MG63 (cell line): ENCODE measurements at regions not wholly inside any gene's neighbourhood (a gene's known extent, or its start where the extent isn't known, plus 50 kb on each side); places are given as distances from the start of the nearest gene placed in this dataset.

Experiments
- DNase-seq: peaks from one replicate; pipeline ENCODE4 v3.0.0-alpha.2; 2020
- H3K27me3 ChIP-seq: fragments of 250-450 bp; sonication (Bioruptor Pico); 2 replicates; pipeline ENCODE4 v1.5.1; 2020; ENCODE audit warnings: mild to moderate bottlenecking, moderate library complexity
- H3K36me3 ChIP-seq: fragments of 250-450 bp; sonication (Bioruptor Pico); 2 replicates; pipeline ENCODE4 v1.5.1; 2020; ENCODE audit warnings: mild to moderate bottlenecking, moderate library complexity
- H3K4me3 ChIP-seq: fragments of 250-450 bp; sonication (Bioruptor Pico); 2 replicates; pipeline ENCODE4 v1.5.1; 2020; ENCODE audit warnings: mild to moderate bottlenecking, moderate library complexity
- H3K9me3 ChIP-seq: fragments of 250-450 bp; sonication (Bioruptor Pico); 2 replicates; pipeline ENCODE4 v1.5.1; 2020; ENCODE audit warnings: mild to moderate bottlenecking, moderate library complexity

DNA sequence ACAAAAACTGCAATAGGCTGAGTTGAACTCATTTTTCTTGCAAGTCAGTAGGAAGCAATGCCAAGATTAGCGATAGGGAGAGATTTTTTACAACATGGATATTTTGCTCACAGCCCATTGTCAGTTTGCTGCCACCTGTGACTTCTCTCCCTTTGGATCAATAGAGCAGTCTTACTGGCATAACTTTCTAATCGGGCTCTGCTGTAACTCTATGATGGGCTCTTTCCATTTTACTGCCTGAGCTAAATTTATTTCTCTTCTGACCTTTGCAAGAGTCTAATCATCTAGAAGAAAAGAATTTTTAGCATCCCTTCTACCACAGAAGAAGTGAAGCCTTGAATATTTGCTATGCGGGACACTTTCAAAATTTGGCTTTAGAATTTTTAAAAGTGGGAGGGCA, 53.6 kb upstream of the SGCD start:
- peaks cover 4% of the 10 kb centered on the region for H3K9me3 ChIP-seq
- H3K4me3 ChIP-seq, result no peak overlapping the region
- no peak for DNase-seq
- H3K27me3 ChIP-seq, result no peaks in the 10 kb centered on the region
- no peaks in the 10 kb centered on the region for H3K36me3 ChIP-seq

DNA sequence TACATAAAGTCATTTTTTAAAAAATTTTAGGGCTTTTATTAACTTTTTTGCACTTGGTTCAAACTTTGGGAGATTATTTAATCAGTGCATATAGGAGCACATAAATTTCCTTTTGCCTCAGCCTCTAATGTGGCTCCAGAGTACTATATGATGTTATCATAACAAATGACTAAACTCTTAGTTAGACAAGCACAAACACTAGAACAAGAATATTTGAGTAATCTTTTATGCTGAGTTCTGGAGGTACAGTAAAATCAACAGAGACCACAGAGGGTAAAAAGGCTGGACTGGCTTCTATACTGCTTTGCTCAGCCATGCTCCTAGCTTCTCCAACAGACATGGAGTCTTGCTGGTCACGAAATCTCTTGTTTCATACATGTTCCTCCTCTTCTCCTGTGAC, 52.5 kb upstream of the SGCD start:
- no peaks in the 10 kb centered on the region for H3K27me3 ChIP-seq
- no peak for DNase-seq

More for the DNA sequence above, 52.5 kb upstream of the SGCD start:
- H3K4me3 ChIP-seq, result no peak overlapping the region
- no peaks in the 10 kb centered on the region for H3K36me3 ChIP-seq
- peaks cover 4% of the 10 kb centered on the region for H3K9me3 ChIP-seq
